ENCODE measurements at regions not wholly inside any gene's neighbourhood (a gene's known extent, or its start where the extent isn't known, plus 50 kb on each side); places are given as distances from the start of the nearest gene placed in this dataset.
"Not testable (repeated sequence)": the region's sequence is repeated elsewhere in the genome, so short reads cannot be mapped to it uniquely, and the experiment has no call there.

DNA sequence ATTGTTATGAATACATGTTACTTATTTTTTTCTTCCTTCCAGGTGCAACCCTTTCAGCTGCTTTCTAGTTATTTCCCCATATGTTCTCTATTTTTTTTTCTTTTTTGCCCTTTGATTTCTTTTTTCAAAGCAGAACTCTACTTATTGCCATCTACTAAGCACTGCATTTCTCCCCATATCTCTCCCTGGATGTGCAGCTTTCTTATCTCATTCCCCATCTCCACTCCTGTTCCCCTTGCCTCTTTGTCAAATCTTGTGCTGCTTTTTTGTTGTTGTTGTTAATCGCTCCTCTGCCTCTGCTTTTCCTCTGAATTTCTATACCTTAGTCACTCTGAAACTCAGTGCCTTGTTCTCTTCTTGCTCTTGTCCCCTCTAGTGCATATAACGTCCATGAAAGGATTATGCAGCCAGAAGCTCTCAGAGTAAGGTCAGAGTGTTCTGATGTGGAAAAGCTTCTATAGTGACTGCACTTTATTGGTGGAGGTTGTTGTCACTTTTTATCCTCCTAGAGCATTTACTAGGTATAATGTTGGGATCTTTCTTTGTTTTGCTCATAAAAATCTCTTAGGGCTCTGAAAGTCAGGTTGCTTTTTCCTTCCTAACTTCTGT lies 51.1 kb upstream of the JADE1 start:
- DNase-seq (ENCODE audit: low read depth in 2 of 2), result no peak

DNA sequence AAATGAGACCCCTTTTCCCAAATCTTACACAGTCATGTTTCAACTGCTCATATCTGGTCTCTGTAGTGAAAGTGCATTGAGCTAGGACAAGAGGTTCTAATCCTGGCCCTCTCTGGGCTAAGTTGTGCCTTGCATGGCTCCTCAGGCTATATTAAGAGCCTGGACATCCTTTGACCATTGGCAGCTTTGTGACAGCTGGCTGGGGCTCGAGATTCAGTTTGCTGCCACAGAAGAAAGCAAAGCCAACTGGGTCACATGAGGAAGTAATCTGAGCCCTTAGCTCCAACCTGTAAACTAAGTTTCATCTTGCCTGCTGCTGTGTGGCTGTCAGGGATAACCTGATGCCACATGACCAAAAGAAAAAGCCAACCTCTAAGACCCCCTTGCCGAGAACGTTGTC lies 51.8 kb upstream of the JADE1 start:
- no peak for DNase-seq (ENCODE audit: low read depth in 2 of 2)

DNA sequence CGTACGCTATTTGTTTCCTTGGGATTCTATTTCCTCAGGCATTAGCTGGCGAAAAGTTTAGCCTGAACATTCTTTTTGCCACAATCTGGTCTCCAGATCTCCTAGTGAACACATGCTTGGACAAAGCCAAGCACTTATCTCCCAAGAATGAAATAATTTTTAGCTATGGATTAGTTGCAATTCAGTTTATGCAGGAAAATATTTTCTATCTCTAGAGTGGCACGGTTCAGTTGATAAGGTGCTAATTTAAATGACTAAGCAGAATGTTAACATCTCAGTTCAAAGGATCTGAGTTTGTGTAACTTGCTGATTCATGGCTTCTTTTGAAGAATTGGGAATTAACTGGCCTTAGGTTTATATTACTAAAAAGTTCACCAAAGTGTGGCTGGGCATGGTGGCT lies 58.1 kb upstream of the JADE1 start:
- DNase-seq (ENCODE audit: low read depth in 2 of 2), result no peak

GRCh38 chr4:128741748-128742147 lies 67.8 kb upstream of the JADE1 start:
- DNase-seq (ENCODE audit: low read depth in 2 of 2), result not testable (repeated sequence)

DNA sequence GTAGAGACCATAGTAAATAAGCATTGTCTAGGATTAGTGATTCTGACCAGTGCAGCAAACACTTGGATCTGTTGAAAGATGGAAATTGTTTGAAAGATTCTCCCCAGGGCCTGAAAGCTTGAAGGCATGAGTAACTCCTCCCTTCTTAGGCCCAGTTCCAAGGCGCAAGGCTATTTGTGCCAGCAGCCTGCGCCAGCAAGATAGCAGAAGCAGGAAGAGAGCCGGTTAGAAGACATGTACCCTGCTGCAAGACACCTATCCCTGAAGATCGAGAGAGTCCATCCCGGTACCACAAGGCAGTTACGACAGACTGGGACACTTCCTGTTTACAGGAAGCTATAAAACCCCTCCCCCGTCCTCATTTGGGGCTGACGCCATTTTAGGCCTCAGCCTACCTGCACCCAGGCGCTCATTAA lies 72.4 kb upstream of the JADE1 start:
- no peak for DNase-seq (ENCODE audit: low read depth in 2 of 2)

- DNase-seq (ENCODE audit: low read depth in 2 of 2), result no peak
Measured at GRCh38 chr4:128735714-128736113, 73.8 kb upstream of the JADE1 start.

GRCh38 chr4:128728190-128728589 lies 81.3 kb upstream of the JADE1 start:
- DNase-seq (ENCODE audit: low read depth in 2 of 2), result no peak

DNA sequence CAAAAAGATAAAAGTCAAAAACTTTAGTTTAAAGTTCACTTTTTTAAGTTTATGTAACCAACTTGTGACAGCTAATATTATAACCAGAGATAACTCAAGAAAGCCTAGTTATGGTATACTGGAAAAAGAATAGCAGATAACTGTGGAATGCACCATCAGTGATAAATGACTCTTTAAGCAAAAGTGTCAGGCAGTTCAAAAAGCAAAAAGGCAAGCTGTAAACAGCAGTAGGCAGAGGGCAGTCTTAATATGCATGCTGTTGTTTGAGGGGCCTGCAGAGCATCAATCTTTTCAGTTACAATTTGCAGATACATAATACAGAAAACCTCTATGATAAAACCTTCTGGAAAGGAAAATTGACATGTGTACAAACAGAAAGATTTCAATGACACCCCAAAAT lies 81.8 kb upstream of the JADE1 start:
- no peak for DNase-seq (ENCODE audit: low read depth in 2 of 2)

GRCh38 chr4:128725405-128726055 lies 84.0 kb upstream of the JADE1 start:
- DNase-seq (ENCODE audit: low read depth in 2 of 2), result no peak

- DNase-seq (ENCODE audit: low read depth in 2 of 2), result no peak
Measured at GRCh38 chr4:128722911-128723310, 86.6 kb upstream of the JADE1 start.

DNA sequence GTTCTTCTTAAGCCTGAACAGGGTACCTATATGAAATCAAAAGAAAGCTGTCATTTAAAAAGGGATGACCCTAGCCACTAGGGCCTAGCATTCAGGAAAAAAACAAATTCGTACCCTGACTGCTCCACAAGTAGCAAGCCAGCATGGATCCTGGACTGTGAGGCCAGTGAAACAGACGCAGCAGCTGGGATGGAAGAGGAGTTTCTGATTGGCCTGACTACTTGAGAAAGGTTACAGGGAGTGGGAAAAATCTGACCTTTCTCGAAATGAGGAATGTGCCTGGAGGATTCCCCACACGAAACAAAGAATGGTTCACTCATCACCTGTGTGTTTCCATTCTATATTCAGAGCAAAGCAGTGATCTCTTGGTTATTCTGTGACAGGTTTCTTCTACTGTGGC lies 87.6 kb upstream of the JADE1 start:
- DNase-seq (ENCODE audit: low read depth in 2 of 2), result no peak

GRCh38 chr4:128720270-128720669 lies 89.2 kb upstream of the JADE1 start:
- DNase-seq (ENCODE audit: low read depth in 2 of 2), result no peak

GRCh38 chr4:128718768-128719167 lies 90.7 kb upstream of the JADE1 start:
- DNase-seq (ENCODE audit: low read depth in 2 of 2), result no peak

GRCh38 chr4:128716338-128716737 lies 93.2 kb upstream of the JADE1 start:
- no peak for DNase-seq (ENCODE audit: low read depth in 2 of 2)

- no peak for DNase-seq (ENCODE audit: low read depth in 2 of 2)
Measured at GRCh38 chr4:128715616-128716015, 93.9 kb upstream of the JADE1 start.

GRCh38 chr4:128711361-128711760 lies 98.1 kb upstream of the JADE1 start:
- no peak for DNase-seq (ENCODE audit: low read depth in 2 of 2)

DNA sequence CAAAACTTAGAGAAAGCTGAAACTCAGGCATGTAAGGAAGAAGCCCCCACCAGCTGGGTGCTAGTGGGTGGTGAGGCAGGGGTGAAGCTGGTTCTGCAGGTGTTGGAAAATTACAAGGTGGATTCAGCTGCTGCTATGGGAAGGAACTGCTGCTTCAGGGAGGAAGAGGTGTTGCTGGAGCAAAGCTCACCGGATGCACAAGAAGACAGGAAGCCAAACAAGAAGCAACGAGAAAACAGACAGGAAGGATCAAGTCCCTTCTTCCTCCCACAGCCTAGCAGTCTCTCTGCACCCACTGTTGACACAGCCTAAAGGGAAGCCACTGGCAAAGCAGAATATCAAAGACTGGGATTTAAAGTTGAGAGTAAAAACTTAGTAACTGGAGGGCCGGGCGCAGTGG lies 100.2 kb upstream of the JADE1 start:
- no peak for DNase-seq (ENCODE audit: low read depth in 2 of 2)

GRCh38 chr4:128707864-128708263 lies 101.6 kb upstream of the JADE1 start:
- DNase-seq (ENCODE audit: low read depth in 2 of 2), result no peak

GRCh38 chr4:128703948-128704347 lies 105.6 kb upstream of the JADE1 start:
- DNase-seq (ENCODE audit: low read depth in 2 of 2), result no peak

- DNase-seq (ENCODE audit: low read depth in 2 of 2), result no peak
Measured at GRCh38 chr4:128700659-128701350, 108.7 kb upstream of the JADE1 start.

DNA sequence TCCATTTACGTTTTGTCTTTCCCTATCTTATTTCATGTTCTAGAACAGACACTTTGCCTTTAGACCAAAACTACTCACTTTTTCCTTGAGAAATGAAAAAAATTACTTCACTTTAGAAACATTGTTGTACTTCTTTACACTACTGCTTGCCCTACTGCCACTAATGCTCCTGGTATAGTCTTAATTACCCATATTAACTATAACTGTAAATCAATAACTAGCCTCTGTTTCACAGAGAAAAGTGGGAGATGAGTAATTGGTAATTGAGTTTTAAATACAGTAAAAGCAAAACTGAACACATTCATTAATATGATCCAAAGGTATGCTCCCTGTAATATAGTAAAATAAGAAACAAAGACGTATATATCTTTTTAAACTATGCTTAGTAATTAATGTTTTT lies 111.1 kb upstream of the JADE1 start:
- no peak for DNase-seq (ENCODE audit: low read depth in 2 of 2)

- DNase-seq (ENCODE audit: low read depth in 2 of 2), result no peak
Measured at GRCh38 chr4:128697323-128697722, 112.2 kb upstream of the JADE1 start.

- no peak for DNase-seq (ENCODE audit: low read depth in 2 of 2)
Measured at GRCh38 chr4:128690011-128690410, 119.5 kb upstream of the JADE1 start.
